Heart left ventricle (tissue), 13 donors: ENCODE measurements at regions not wholly inside any gene's neighbourhood (a gene's known extent, or its start where the extent isn't known, plus 50 kb on each side); places are given as distances from the start of the nearest gene placed in this dataset.

Experiments
- POLR2A ChIP-seq, 2 donors: fragments of 450-650 bp; IDR thresholded peaks; one replicate each; pipeline ENCODE4 v1.6.1; 2017; ENCODE audit warnings: antibody characterized with exemption in 2 of 2, mild to moderate bottlenecking in 2 of 2, moderate library complexity in 2 of 2
- TF ChIP-seq, protein P1 (sequence below), 12 donors: fragments of 200-600 bp; sonication (generic) in 4 of 12; IDR thresholded peaks; one replicate each; pipeline versions ENCODE4 v1.5.0 to v1.8.0; 2018 to 2022; ENCODE audit warnings: antibody characterized with exemption in 12 of 12, mild to moderate bottlenecking in 5 of 12
- donor health status: ischemic (EF 13 %, LVEDD 7.1; RV severe dilation, severe dysfunction).
- donor health status: DM: no; HTN: yes; CAD: no.
- donor health status: DM: no; HTN: no; CAD: no.
- donor health status: ischemic (EF 25% LVEDD 6.9; RV normal size, moderate dysfunction).
- donor health status: ischemic (EF 25% LVEDD 5.7; RV mildly dilated, moderate dysfunction).
- donor health status: ischemic (EF 35%, LVEDD 5.7; RV mildly dilated, moderate dysfunction).
- donor health status: nonischemic (EF 11% LVEDD 7.7; RV severe dilation, severe dysfunction).
- donor health status: DM: yes; HTN: yes; CAD: no.
- donor health status: PGD.
- donor health status: ischemic (EF 29% LVEDD 5.4; RV normal size, mild dysfunction).
- donor health status: nonischemic (EF 23%, LVEDD 6.1; RV moderate dilation, normal function).

DNA sequence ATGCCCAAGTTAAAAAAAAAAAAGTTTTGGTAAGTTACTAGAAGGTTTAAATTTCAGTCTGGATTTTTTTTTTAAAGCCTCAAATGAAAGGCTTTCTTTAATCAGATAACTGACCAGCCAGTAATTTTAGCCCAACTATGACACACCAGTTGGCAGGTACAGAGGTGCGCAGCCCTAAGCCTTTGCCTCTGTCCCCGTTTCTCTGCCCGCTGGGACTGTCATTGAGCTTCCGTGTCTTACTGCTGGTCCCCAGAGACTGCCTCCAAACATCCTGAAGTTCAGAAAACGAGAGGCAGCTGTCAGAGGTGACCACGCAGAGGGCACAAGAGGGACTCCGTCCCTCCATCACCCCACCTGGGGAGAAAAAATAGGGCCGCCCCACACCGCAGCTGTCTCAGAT is 118.2 kb downstream of the RPS12 start:
- TF ChIP-seq, protein P1, sequence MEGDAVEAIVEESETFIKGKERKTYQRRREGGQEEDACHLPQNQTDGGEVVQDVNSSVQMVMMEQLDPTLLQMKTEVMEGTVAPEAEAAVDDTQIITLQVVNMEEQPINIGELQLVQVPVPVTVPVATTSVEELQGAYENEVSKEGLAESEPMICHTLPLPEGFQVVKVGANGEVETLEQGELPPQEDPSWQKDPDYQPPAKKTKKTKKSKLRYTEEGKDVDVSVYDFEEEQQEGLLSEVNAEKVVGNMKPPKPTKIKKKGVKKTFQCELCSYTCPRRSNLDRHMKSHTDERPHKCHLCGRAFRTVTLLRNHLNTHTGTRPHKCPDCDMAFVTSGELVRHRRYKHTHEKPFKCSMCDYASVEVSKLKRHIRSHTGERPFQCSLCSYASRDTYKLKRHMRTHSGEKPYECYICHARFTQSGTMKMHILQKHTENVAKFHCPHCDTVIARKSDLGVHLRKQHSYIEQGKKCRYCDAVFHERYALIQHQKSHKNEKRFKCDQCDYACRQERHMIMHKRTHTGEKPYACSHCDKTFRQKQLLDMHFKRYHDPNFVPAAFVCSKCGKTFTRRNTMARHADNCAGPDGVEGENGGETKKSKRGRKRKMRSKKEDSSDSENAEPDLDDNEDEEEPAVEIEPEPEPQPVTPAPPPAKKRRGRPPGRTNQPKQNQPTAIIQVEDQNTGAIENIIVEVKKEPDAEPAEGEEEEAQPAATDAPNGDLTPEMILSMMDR (IDR thresholded peaks at IDR 0.05) = no peak
- TF ChIP-seq POLR2A (IDR thresholded peaks at IDR 0.05) = no peak
